Neuronal stem cell (in vitro differentiated cells): ENCODE measurements at regions not wholly inside any gene's neighbourhood (a gene's known extent, or its start where the extent isn't known, plus 50 kb on each side); places are given as distances from the start of the nearest gene placed in this dataset.

Experiments used
- DNase-seq: peaks from one replicate; pipeline ENCODE4 v3.0.0-alpha.2; 2013; ENCODE audit warnings: low spot score
- H2AFZ ChIP-seq: one replicate; pipeline ENCODE4 v1.6.1; 2013; ENCODE audit warnings: mild to moderate bottlenecking, low read length, inconsistent platforms
- H2AK5ac ChIP-seq: 2 replicates; pipeline ENCODE4 v1.6.1; 2013; ENCODE audit warnings: low read depth, mild to moderate bottlenecking, inconsistent platforms, low read length, moderate library complexity, mixed read lengths
- H2BK120ac ChIP-seq: 2 replicates; pipeline ENCODE4 v1.6.1; 2013; ENCODE audit warnings: low read depth, mild to moderate bottlenecking, inconsistent platforms, low read length, moderate library complexity, mixed read lengths
- H2BK12ac ChIP-seq: one replicate; pipeline ENCODE4 v1.6.1; 2013; ENCODE audit warnings: low read length, inconsistent platforms
- H2BK15ac ChIP-seq: 2 replicates; pipeline ENCODE4 v1.6.1; 2013; ENCODE audit warnings: mild to moderate bottlenecking, low read length, inconsistent platforms, mixed read lengths
- H2BK5ac ChIP-seq: one replicate; pipeline ENCODE4 v1.6.1; 2013; ENCODE audit warnings: inconsistent platforms, mild to moderate bottlenecking, low read length, moderate library complexity
- H3K14ac ChIP-seq: one replicate; pipeline ENCODE4 v1.6.1; 2013; ENCODE audit warnings: low read length, inconsistent platforms
- H3K18ac ChIP-seq: 2 replicates; pipeline ENCODE4 v1.6.1; 2013; ENCODE audit warnings: low read length, inconsistent platforms
- H3K23ac ChIP-seq: 2 replicates; pipeline ENCODE4 v1.6.1; 2013; ENCODE audit warnings: low read depth, mild to moderate bottlenecking, mixed read lengths, low read length, inconsistent platforms; ENCODE audit not compliant: poor library complexity
- H3K27ac ChIP-seq: replicated peaks from 3 replicates; pipeline ENCODE4 v1.5.1; 2013; ENCODE audit warnings: low read length, inconsistent platforms
- H3K27me3 ChIP-seq, 3 experiments: 2 replicates each; pipeline ENCODE4 v1.6.1; 2013; ENCODE audit warnings: low read length in 3 of 3, mild to moderate bottlenecking in 2 of 3, inconsistent platforms in 1 of 3, low read depth in 1 of 3, mixed read lengths in 1 of 3, moderate library complexity in 1 of 3; ENCODE audit not compliant: control insufficient read depth in 3 of 3, insufficient read depth in 3 of 3
- H3K36me3 ChIP-seq, 2 donors: replicated peaks in 1 of 2; 2 replicates each; pipeline ENCODE4 v1.6.1; 2013; ENCODE audit warnings: low read length in 2 of 2; ENCODE audit not compliant: control insufficient read depth in 2 of 2, insufficient read depth in 2 of 2
- H3K4ac ChIP-seq: 2 replicates; pipeline ENCODE4 v1.6.1; 2013; ENCODE audit warnings: inconsistent platforms, mild to moderate bottlenecking, low read length, moderate library complexity
- H3K4me1 ChIP-seq, 2 donors: 1 replicate in 1 of 2; 2 replicates in 1 of 2; pipeline ENCODE4 v1.6.1; 2013; ENCODE audit warnings: low read length in 2 of 2, low read depth in 1 of 2; ENCODE audit not compliant: control insufficient read depth in 2 of 2, insufficient read depth in 1 of 2
- H3K4me2 ChIP-seq: one replicate; pipeline ENCODE4 v1.6.1; 2013; ENCODE audit warnings: mild to moderate bottlenecking, low read length, inconsistent platforms; ENCODE audit not compliant: insufficient read depth, poor library complexity, severe bottlenecking
- H3K4me3 ChIP-seq, 2 donors: 2 replicates each; pipeline ENCODE4 v1.5.1; 2013; ENCODE audit warnings: low read length in 2 of 2, mild to moderate bottlenecking in 2 of 2, inconsistent platforms in 1 of 2, moderate library complexity in 1 of 2
- H3K79me1 ChIP-seq: one replicate; pipeline ENCODE4 v1.6.1; 2013; ENCODE audit warnings: low read depth, mild to moderate bottlenecking, inconsistent platforms, low read length, moderate library complexity
- H3K9ac ChIP-seq: one replicate; pipeline ENCODE4 v1.6.1; 2013; ENCODE audit warnings: mild to moderate bottlenecking, low read depth, low read length, inconsistent platforms; ENCODE audit not compliant: poor library complexity
- H3K9me3 ChIP-seq, 2 donors: replicated peaks in 1 of 2; 2 replicates each; pipeline versions ENCODE3 to v1.6.1; 2013; ENCODE audit warnings: low read length in 2 of 2, mild to moderate bottlenecking in 2 of 2, inconsistent platforms in 1 of 2, low read depth in 1 of 2, mixed read lengths in 1 of 2, moderate library complexity in 1 of 2; ENCODE audit not compliant: control insufficient read depth in 2 of 2, insufficient read depth in 1 of 2
- H4K8ac ChIP-seq: one replicate; pipeline ENCODE4 v1.6.1; 2013; ENCODE audit warnings: low read depth, mild to moderate bottlenecking, inconsistent platforms, low read length, moderate library complexity
- H4K91ac ChIP-seq: one replicate; pipeline ENCODE4 v1.6.1; 2013; ENCODE audit warnings: low read length, low read depth, mild to moderate bottlenecking, inconsistent platforms; ENCODE audit not compliant: poor library complexity
- WGBS, 2 donors: extraction: QIAGEN DNeasy Blood & Tissue Kit; methylation state at CpG; one replicate each; pipeline ENCODE4 v1.1.7; 2013; ENCODE audit warnings: missing lambda C conversion rate in 2 of 2, mixed read lengths in 1 of 2; ENCODE audit not compliant: insufficient read length in 2 of 2, insufficient replicate concordance in 1 of 2; ENCODE audit errors: extremely low coverage in 2 of 2; 5-methylcytosine and 5-hydroxymethylcytosine counted together

DNA sequence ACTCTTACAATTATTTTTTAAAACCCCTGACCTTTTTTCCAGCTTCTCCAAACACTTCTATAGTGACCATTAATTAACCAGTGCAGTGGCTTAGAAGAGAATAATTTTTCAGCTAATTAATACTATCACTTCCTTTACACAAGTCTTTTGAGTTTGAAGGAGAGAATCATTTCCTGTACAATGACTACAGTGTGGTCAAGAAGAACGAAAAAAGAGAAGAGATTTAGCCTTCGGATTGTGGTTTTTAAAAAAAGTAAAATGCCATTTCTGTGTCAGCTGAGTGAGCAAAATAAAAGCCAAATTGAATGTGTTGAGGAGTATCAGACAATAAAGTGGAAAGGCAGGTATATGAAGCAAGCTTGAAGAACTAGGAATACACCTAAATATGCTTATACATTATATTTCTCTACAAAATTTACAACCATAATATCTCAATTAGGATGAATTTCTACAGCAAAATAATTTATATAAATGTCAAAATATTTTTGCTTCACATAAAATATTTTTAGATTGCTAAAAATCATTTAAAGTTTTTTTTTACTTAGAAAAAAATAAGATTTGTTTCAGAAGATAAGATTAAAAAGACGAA, 1155.2 kb upstream of the CNTN5 start:
- Histone ChIP-seq H2BK12ac (no peak overlapping the region), H2BK120ac (no peak overlapping the region), H4K8ac (no peak overlapping the region), H2AK5ac (no peak overlapping the region), H3K14ac (no peak overlapping the region), H4K91ac (no peak overlapping the region), H3K9ac (no peak overlapping the region), H3K4me2 (no peak overlapping the region), H3K27ac (no peak overlapping the region), H3K27me3 (no peaks in the 10 kb centered on the region), H2BK15ac (no peak overlapping the region), H3K4me3 (no peak overlapping the region), H2AFZ (no peak overlapping the region), H3K4ac (no peak overlapping the region), H3K79me1 (no peaks in the 10 kb centered on the region), H3K36me3 (no peaks in the 10 kb centered on the region), H3K23ac (no peak overlapping the region), H3K9me3 (no peaks in the 10 kb centered on the region), H3K18ac (no peak overlapping the region), H3K4me1 (no peaks in the 10 kb centered on the region), H2BK5ac (no peak overlapping the region)
- WGBS, 2 donors, result no CpG with 5 or more reads among the region's 3 CpGs
- DNase-seq, result no peak

DNA sequence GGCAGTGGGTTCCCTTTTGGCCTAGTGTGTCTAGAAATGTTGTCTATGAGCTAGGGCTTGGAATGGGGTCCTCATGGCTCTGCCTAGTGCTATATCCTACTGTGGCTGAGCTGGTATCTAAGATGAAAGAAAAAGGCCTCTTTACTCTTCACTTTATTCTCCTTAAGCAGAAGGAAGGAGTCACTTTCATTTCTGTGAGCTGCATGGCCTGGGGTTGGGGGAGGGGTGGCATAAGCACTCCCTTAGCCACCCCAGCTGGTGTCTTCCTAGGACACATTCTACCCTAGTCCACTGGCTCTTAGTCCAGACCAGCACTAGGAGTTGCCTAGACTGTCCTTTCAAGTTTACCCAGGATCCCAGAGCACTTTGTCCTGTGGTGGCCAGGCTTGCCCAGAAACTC, 1148.9 kb upstream of the CNTN5 start:
- no peak overlapping the region for H2BK12ac ChIP-seq
- no peaks in the 10 kb centered on the region for H3K9me3 ChIP-seq
- H3K4me1 ChIP-seq, result no peaks in the 10 kb centered on the region
- no peak overlapping the region for H3K4me2 ChIP-seq
- H3K4me3 ChIP-seq, result no peak overlapping the region
- no peaks in the 10 kb centered on the region for H3K79me1 ChIP-seq
- H3K27me3 ChIP-seq, result no peaks in the 10 kb centered on the region
- H3K36me3 ChIP-seq, result no peaks in the 10 kb centered on the region
- H3K14ac ChIP-seq, result no peak overlapping the region
- H4K91ac ChIP-seq, result no peak overlapping the region
- H4K8ac ChIP-seq, result no peak overlapping the region
- H2AFZ ChIP-seq, result no peak overlapping the region
- no peak overlapping the region for H2BK15ac ChIP-seq
- H2AK5ac ChIP-seq, result no peak overlapping the region
- no peak overlapping the region for H3K9ac ChIP-seq
- H3K23ac ChIP-seq, result no peak overlapping the region
- no peak overlapping the region for H3K27ac ChIP-seq
- DNase-seq, result no peak
- no peak overlapping the region for H2BK5ac ChIP-seq
- H3K18ac ChIP-seq, result no peak overlapping the region
- H2BK120ac ChIP-seq, result no peak overlapping the region
- H3K4ac ChIP-seq, result no peak overlapping the region

DNA sequence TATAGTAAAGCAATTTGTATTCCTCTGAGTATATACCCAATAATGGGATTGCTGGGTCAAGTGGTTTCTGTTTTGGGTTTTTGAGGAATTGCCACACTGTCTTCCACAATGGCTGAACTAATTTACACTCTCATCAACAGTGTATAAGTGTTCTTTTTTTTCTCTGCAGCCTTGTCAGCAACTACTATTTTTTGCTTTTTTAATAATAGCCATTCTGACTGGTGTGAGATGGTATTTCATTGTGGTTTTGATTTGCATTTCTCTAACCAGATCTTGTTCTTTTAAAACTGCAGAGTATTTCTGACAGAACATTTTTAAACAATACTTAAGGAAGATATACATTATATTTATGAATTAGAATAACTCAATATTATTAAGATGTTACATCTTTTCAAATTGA, 1140.5 kb upstream of the CNTN5 start:
- no peak overlapping the region for H2AFZ ChIP-seq
- H2AK5ac ChIP-seq, result no peak overlapping the region
- no peak overlapping the region for H4K8ac ChIP-seq
- no peak overlapping the region for H4K91ac ChIP-seq
- H2BK15ac ChIP-seq, result no peak overlapping the region
- H2BK5ac ChIP-seq, result no peak overlapping the region
- no peaks in the 10 kb centered on the region for H3K9me3 ChIP-seq
- H3K9ac ChIP-seq, result no peak overlapping the region
- no peak overlapping the region for H2BK12ac ChIP-seq
- no peaks in the 10 kb centered on the region for H3K27me3 ChIP-seq
- DNase-seq, result no peak
- H3K4me1 ChIP-seq, result no peaks in the 10 kb centered on the region
- H3K4me3 ChIP-seq, result no peak overlapping the region
- H3K18ac ChIP-seq, result no peak overlapping the region
- H3K36me3 ChIP-seq, result no peaks in the 10 kb centered on the region
- H3K79me1 ChIP-seq, result no peaks in the 10 kb centered on the region
- no peak overlapping the region for H3K4ac ChIP-seq
- no peak overlapping the region for H3K27ac ChIP-seq
- H3K14ac ChIP-seq, result no peak overlapping the region
- no peak overlapping the region for H3K23ac ChIP-seq
- no peak overlapping the region for H2BK120ac ChIP-seq
- no peak overlapping the region for H3K4me2 ChIP-seq

DNA sequence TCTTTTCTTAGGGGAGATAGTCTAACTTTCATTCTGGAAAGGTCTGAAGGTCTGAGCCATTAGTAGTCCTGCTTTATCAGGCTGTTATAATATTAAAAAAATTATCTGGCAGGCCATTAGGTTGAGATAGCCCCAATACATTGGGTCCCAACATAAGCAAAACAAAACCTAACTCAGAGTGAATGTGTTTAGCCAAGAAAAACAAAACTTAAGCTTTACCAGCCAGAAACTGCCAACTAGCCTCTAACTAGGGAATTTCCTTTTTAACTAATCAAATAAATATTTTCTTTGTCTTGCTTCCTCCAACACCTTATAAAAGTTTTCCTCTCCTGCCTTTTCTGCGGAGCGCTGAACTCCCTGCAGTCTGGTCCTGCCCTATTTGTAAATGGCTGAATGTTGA, 1137.7 kb upstream of the CNTN5 start:
- DNase-seq, result no peak

More for the DNA sequence above, 1137.7 kb upstream of the CNTN5 start:
- Histone ChIP-seq H4K91ac (no peak overlapping the region), H3K14ac (no peak overlapping the region), H3K27me3 (no peaks in the 10 kb centered on the region), H2BK15ac (no peak overlapping the region), H2BK5ac (no peak overlapping the region), H3K27ac (no peak overlapping the region), H3K18ac (no peak overlapping the region), H3K79me1 (no peaks in the 10 kb centered on the region), H3K9ac (no peak overlapping the region), H3K23ac (no peak overlapping the region), H2AK5ac (no peak overlapping the region), H3K36me3 (no peaks in the 10 kb centered on the region), H3K4me2 (no peak overlapping the region), H3K4me3 (no peak overlapping the region), H3K4ac (no peak overlapping the region), H4K8ac (no peak overlapping the region), H3K9me3 (no peaks in the 10 kb centered on the region), H2AFZ (no peak overlapping the region), H2BK120ac (no peak overlapping the region), H2BK12ac (no peak overlapping the region), H3K4me1 (no peaks in the 10 kb centered on the region)
- WGBS, 2 donors, result no CpG with 5 or more reads among the region's 2 CpGs
